Esophagus squamous epithelium (tissue), 4 donors: ENCODE measurements at regions not wholly inside any gene's neighbourhood (a gene's known extent, or its start where the extent isn't known, plus 50 kb on each side); places are given as distances from the start of the nearest gene placed in this dataset.

Source experiments
- POLR2A ChIP-seq, 4 donors: fragments of 450-650 bp; IDR thresholded peaks; one replicate each; pipeline ENCODE4 v1.6.1; 2017; ENCODE audit warnings: antibody characterized with exemption in 4 of 4, mild to moderate bottlenecking in 4 of 4, moderate library complexity in 3 of 4
- TF ChIP-seq, protein P1 (sequence below), 6 experiments: fragments of 450-650 bp in 4 of 6; fragments of 200-600 bp in 2 of 6; sonication (generic) in 2 of 6; IDR thresholded peaks; one replicate each; pipeline ENCODE4 v1.5.1; 2016 to 2019; ENCODE audit warnings: antibody characterized with exemption in 6 of 6, mild to moderate bottlenecking in 4 of 6, moderate library complexity in 4 of 6

DNA sequence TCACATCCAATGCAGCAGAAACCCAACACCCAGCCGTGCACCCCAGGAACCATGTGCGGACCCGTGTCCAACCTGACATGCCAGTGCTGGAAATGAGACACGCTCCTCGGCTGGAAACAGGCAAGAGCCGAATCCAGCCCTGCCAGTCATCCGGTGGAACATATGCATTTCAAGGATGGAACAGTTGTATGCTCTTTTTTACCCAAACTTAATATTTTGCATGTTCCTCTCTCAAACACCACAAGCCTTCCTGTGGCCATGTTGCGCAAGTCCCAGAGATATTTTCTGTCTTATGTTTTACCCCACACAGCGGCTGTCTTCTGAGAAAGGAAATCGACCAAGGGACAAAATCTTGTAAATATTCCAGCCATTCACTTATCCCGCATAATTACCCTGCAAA, 196.9 kb downstream of the BCL11B start:
- TF ChIP-seq, protein P1, sequence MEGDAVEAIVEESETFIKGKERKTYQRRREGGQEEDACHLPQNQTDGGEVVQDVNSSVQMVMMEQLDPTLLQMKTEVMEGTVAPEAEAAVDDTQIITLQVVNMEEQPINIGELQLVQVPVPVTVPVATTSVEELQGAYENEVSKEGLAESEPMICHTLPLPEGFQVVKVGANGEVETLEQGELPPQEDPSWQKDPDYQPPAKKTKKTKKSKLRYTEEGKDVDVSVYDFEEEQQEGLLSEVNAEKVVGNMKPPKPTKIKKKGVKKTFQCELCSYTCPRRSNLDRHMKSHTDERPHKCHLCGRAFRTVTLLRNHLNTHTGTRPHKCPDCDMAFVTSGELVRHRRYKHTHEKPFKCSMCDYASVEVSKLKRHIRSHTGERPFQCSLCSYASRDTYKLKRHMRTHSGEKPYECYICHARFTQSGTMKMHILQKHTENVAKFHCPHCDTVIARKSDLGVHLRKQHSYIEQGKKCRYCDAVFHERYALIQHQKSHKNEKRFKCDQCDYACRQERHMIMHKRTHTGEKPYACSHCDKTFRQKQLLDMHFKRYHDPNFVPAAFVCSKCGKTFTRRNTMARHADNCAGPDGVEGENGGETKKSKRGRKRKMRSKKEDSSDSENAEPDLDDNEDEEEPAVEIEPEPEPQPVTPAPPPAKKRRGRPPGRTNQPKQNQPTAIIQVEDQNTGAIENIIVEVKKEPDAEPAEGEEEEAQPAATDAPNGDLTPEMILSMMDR (IDR thresholded peaks at IDR 0.05), result no peak
- no peak for TF ChIP-seq POLR2A (IDR thresholded peaks at IDR 0.05)
